ENCODE measurements at regions not wholly inside any gene's neighbourhood (a gene's known extent, or its start where the extent isn't known, plus 50 kb on each side); places are given as distances from the start of the nearest gene placed in this dataset.

- Mint-ChIP-seq H3K36me3 (ENCODE audit: low read depth) (no peaks in the 10 kb centered on the region), H3K4me1 (ENCODE audit: low read depth) (no peaks in the 10 kb centered on the region), H3K9me3 (peaks cover 29% of the 10 kb centered on the region), H3K27ac (no peak overlapping the region), H3K27me3 (ENCODE audit: insufficient read depth) (no peaks in the 10 kb centered on the region; the same call in none of the 2 replicates), H3K4me3 (no peak overlapping the region)
- DNase-seq = no peak
- no peak for TF ChIP-seq CTCF (IDR thresholded peaks at IDR 0.05)
Observed at GRCh38 chr4:116705466-116705865, 379.9 kb downstream of the TRAM1L1 start.

- H3K4me3 Mint-ChIP-seq = no peak overlapping the region
- DNase-seq = no peak
- peaks cover 27% of the 10 kb centered on the region for H3K9me3 Mint-ChIP-seq
- H3K27me3 Mint-ChIP-seq (ENCODE audit: insufficient read depth) = no peaks in the 10 kb centered on the region; the same call in none of the 2 replicates
- no peaks in the 10 kb centered on the region for H3K4me1 Mint-ChIP-seq (ENCODE audit: low read depth)
- H3K27ac Mint-ChIP-seq = no peak overlapping the region
- TF ChIP-seq CTCF (IDR thresholded peaks at IDR 0.05) = peak; percentile 18; the same call in 1 of the 2 replicates
- H3K36me3 Mint-ChIP-seq (ENCODE audit: low read depth) = no peaks in the 10 kb centered on the region
Observed at GRCh38 chr4:116702949-116703348, 382.4 kb downstream of the TRAM1L1 start.

GRCh38 chr4:116688536-116688935, 396.8 kb downstream of the TRAM1L1 start:
- Mint-ChIP-seq H3K4me3 (no peak overlapping the region), H3K27ac (no peak overlapping the region), H3K36me3 (ENCODE audit: low read depth) (no peaks in the 10 kb centered on the region), H3K9me3 (peaks cover 13% of the 10 kb centered on the region; the same call in 1 of the 2 replicates), H3K4me1 (ENCODE audit: low read depth) (no peaks in the 10 kb centered on the region), H3K27me3 (ENCODE audit: insufficient read depth) (no peaks in the 10 kb centered on the region)
- DNase-seq = no peak
- TF ChIP-seq CTCF (IDR thresholded peaks at IDR 0.05) = no peak

GRCh38 chr4:116668190-116668589, 417.2 kb downstream of the TRAM1L1 start:
- Mint-ChIP-seq H3K27ac (no peak overlapping the region), H3K4me1 (ENCODE audit: low read depth) (no peaks in the 10 kb centered on the region), H3K36me3 (ENCODE audit: low read depth) (no peaks in the 10 kb centered on the region), H3K4me3 (no peak overlapping the region), H3K9me3 (peaks cover 45% of the 10 kb centered on the region), H3K27me3 (ENCODE audit: insufficient read depth) (no peaks in the 10 kb centered on the region)
- no peak for DNase-seq
- no peak for TF ChIP-seq CTCF (IDR thresholded peaks at IDR 0.05)

- peaks cover 55% of the 10 kb centered on the region for H3K9me3 Mint-ChIP-seq
- TF ChIP-seq CTCF (IDR thresholded peaks at IDR 0.05) = no peak
- H3K27me3 Mint-ChIP-seq (ENCODE audit: insufficient read depth) = no peaks in the 10 kb centered on the region
- H3K4me1 Mint-ChIP-seq (ENCODE audit: low read depth) = no peaks in the 10 kb centered on the region
- no peaks in the 10 kb centered on the region for H3K36me3 Mint-ChIP-seq (ENCODE audit: low read depth)
- no peak for DNase-seq
- H3K4me3 Mint-ChIP-seq = no peak overlapping the region
- no peak overlapping the region for H3K27ac Mint-ChIP-seq
Observed at GRCh38 chr4:116665716-116666115, 419.7 kb downstream of the TRAM1L1 start.

GRCh38 chr4:116664198-116664597, 421.2 kb downstream of the TRAM1L1 start:
- H3K36me3 Mint-ChIP-seq (ENCODE audit: low read depth) = no peaks in the 10 kb centered on the region
- no peak overlapping the region for H3K27ac Mint-ChIP-seq
- peaks cover 57% of the 10 kb centered on the region for H3K9me3 Mint-ChIP-seq

More at GRCh38 chr4:116664198-116664597, 421.2 kb downstream of the TRAM1L1 start:
- H3K27me3 Mint-ChIP-seq (ENCODE audit: insufficient read depth) = no peaks in the 10 kb centered on the region
- TF ChIP-seq CTCF (IDR thresholded peaks at IDR 0.05) = no peak
- H3K4me3 Mint-ChIP-seq = no peak overlapping the region
- no peak for DNase-seq
- no peaks in the 10 kb centered on the region for H3K4me1 Mint-ChIP-seq (ENCODE audit: low read depth)

All from HFFc6 (cell line).